DMS53 treated with DMSO at 0.1 percent for 48 hours (cell line): ENCODE measurements at regions not wholly inside any gene's neighbourhood (a gene's known extent, or its start where the extent isn't known, plus 50 kb on each side); places are given as distances from the start of the nearest gene placed in this dataset.
"Not testable (repeated sequence)": the region's sequence is repeated elsewhere in the genome, so short reads cannot be mapped to it uniquely, and the experiment has no call there.

Source experiments
- DNase-seq: peaks from one replicate; lab custom pipeline; 2025; ENCODE audit not compliant: unreplicated experiment; lab: John Stamatoyannopoulos, UW

DNA sequence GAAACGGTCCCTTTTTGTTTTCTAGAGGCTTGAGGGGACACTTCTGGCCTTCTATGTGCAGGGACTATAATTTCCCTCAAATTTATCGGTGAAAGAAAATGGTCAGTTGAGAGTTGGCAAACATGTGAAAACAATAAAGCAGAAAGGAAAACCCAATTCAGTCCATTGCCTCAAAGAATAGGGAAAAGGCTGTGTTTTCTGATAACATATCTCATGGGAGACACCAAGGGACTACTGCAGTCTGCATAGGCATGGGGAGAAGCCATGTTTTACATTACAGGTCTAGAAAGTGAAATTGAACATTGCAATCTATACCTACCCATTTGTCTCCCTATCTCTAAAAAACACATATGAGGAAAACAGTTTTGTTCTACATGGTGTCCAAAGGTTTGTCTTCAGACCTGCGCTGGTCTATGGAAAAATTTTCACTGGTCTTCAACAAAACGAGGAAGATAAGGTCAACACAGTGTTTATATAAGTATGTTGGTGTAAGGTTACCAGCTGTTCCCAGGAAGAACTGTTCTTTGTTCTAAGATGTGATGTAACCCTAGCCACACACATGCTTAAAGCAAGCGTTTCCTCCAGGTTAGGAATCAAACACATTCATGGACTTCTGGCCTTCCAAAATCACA lies 179.7 kb downstream of the MREG start:
- DNase-seq, result peak; percentile 73

- no peak for DNase-seq
These were observed 180.6 kb downstream of the MREG start for GRCh38 chr2:215832791-215833190.

DNA sequence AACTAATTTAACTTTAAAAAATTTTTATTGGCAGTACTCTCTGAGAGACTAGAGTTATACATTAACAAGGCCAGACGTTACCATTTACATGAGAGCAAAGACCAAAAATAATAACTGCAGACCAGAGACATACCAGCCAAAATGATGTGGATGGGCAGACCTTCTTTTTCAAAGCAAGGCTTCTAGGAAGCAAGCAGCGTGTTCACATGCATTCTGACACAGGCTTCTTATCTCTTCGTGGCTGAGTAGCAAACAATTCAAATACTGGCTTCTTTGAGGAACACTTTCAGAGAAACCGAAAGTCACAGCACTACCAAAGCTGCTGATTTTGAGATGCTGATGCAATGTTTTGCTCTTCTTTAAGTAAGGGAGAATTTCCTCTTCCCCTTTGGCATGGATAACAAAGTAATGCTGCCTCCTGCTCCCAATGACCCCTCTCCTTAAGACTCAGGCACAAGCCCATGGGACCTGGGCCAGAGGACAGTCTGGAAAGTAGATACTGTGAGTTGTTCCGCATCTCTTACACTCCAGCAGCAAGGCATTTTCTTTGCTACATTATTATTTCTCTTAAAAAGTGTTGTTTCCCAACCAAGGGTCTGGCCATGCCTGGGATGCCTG lies 181.9 kb downstream of the MREG start:
- no peak for DNase-seq

DNA sequence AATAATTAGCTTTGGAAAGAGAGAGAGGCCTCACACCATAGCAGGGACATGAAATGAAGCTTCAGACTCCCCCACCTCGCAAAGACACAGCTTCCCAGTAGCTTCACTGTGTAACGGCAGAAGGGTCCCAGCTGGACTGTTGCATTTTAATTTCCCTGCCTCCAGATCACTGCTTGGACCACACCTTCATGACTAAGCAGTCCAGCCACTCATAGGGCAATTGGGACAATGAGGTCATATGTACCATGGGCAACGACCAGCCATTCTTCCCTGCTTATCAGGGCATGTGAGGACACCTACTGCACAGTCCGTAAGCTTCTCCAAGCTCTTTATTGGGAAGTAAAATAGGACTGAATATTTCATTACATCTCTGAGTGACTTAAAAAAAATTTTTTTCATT lies 183.0 kb downstream of the MREG start:
- no peak for DNase-seq

DNA sequence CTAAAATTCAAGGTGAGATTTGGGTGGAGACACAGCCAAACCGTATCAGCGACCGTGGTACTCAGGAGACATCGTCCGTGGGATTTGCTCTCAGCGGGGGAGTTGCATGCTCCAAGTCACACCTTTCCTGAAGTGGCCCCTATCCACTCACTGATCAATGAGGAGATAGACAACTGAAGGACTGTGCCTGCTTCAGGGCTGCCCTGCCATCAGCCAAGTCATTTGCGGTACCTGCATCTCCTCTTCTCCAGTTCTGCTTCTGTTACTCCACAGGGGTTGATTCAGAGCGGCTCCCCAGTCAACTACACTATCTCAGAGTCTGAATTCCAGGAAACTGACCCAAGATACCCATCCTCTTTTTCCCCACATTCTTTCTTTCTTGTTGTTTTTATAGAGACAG lies 184.1 kb downstream of the MREG start:
- DNase-seq, result no peak

DNA sequence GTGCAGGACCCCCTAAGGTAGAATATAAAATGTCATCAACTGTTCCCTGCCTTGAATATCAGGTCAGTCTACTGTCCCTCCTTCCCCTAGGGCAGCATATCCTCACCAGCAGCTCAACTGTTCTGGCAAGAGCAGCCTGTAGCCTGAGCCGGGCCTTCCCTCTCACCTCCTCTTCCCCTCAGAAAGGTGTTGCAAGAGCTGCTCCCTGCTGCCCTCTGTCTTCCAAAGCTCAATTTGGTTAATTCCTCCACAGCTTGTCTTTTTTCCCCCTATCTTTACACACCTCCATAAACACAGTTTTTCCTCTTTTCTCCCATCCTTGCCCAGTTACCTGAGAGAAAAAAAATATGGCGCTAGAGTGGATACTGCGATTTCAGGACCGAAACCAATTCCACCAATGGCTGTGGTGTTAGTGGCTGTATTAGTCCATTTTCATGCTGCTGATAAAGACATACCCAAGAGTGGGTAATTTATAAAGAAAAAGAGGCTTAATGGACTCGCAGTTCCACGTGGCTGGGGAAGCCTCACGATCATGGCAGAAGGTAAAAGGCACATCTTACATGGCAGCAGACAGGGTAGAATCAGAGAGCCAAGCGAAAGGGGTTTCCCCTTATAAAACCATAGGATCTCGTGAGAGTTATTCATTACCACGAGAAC lies 184.7 kb downstream of the MREG start:
- peak; percentile 53 for DNase-seq

- no peak for DNase-seq
These were observed 186.4 kb downstream of the MREG start for GRCh38 chr2:215826838-215827441.

GRCh38 chr2:215826376-215826775 lies 187.0 kb downstream of the MREG start:
- DNase-seq, result no peak

- no peak for DNase-seq
These were observed 187.6 kb downstream of the MREG start for GRCh38 chr2:215825707-215826106.

DNA sequence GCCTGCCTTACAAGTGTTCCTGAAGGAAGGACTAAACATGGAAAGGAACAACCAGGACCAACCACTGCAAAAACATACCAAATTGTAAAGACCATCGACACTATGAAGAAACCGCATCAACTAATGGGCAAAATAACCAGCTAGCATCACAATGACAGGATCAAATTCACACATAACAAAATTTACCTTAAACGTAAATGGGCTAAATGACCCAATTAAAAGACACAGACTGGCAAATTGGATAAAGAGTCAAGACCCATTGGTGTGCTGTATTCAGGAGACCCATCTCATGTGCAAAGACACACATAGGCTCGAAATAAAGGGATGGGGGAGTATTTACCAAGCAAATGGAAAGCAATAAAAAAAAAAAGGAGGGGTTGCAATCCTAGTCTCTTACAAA lies 192.1 kb downstream of the MREG start:
- DNase-seq, result not testable (repeated sequence)

- DNase-seq, result not testable (repeated sequence)
These were observed 193.6 kb downstream of the MREG start for GRCh38 chr2:215819713-215820112.

- no peak for DNase-seq
These were observed 196.3 kb downstream of the MREG start for GRCh38 chr2:215817046-215817445.

DNA sequence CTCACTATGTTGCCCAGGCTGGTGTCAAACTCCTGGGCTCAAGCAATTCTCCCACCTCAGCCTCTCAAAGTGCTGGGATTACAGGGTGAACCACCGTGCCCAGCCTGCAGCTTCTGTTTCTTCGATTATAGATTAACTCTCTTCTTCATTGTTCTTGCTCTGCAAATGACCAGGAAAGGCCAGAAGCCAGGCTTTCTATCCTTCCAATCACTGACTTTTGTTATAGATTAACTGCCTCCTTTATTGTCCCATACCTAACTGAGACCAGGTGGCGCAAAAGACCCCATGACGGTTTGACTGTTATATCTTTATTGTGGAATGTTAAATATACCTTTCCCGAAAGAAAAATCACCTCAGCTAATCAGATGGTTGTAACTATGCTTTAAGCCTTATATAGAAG lies 196.9 kb downstream of the MREG start:
- no peak for DNase-seq

DNA sequence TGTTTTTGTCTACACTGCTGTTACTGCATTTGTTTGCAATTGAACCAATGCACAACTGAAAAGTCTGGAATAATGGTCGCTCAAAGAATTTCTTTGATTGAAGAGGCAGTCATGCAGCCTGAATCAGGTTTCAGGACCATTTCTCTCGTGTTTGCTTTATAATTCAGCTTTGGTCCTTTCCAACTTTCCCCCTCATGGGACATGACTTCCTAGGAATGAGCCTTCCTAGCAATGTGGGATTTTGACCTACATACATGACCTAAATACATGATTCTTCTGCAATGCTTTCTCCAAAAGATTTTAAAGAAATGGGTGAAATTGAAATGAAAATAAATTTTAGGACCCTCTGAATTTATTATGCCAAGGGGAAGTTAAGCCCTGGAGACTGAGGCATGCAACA lies 197.4 kb downstream of the MREG start:
- DNase-seq, result no peak

DNA sequence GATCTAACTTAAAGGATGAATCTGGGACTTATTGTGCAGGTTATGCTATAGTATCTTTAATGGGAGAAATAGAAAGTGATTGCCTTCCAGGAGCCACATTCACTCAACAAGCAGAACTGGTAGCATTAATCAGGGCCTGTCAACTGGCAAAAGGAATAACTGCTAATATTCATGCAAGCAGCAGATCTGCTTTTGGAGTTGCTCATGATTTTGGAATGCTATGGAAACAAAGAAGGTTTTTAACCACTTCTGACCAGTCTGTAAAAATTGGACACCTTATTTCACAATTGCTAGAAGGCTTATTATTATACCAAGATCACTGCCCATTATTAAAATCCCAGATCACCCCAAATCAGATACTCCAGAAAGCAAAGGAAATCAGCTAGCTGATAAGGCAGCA lies 200.4 kb downstream of the MREG start:
- no peak for DNase-seq

GRCh38 chr2:215811409-215812345 lies 201.7 kb downstream of the MREG start:
- no peak for DNase-seq

DNA sequence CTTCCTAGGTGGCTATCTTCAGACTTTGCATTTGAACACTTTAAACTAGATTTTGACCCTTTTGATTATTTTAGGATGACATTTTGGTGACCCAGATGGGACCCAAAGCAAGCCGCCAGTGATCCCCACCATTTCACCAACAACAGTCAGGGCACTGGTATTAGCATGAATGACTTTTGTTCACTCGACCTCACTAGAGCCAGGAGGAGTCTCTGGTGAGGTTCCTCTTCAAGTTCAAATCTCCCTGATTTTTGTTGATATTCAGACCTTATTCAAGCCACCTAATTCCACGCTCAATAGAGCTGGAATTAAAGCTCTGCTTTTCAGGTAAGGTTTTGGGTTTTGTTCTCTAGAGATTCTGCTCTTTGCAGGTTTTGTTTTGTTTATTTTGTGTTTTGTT lies 202.3 kb downstream of the MREG start:
- no peak for DNase-seq

- DNase-seq, result no peak
These were observed 204.4 kb downstream of the MREG start for GRCh38 chr2:215808996-215809395.

- DNase-seq, result no peak
These were observed 205.2 kb downstream of the MREG start for GRCh38 chr2:215808194-215808593.

GRCh38 chr2:215805493-215805892 lies 207.9 kb downstream of the MREG start:
- no peak for DNase-seq

DNA sequence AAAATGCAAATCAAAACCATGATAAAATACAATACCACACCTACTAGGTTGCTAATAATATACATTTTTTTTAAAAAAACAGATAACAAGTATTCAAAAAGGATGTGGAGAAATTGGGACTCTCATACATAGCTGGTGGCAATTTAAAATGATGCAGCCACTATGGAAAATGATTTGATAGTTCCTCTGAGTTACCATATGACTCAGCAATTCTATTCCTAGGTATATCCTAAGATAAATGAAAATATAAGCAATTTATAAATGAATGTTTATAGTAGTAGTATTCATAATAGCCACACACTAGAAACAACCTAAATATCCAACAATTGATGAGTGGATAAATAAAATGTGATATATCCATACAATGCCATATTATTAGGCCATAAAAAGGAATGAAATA lies 210.2 kb downstream of the MREG start:
- DNase-seq, result no peak
